Hematopoietic multipotent progenitor cell treated with erythropoietin and hydrocortisone succinate and interleukin-3 and kit ligand, for 8 days (in vitro differentiated cells): ENCODE measurements at regions not wholly inside any gene's neighbourhood (a gene's known extent, or its start where the extent isn't known, plus 50 kb on each side); places are given as distances from the start of the nearest gene placed in this dataset.
A peak's percentile ranks its signal among the peaks of the same experiment; 100 is the strongest.
"Not testable (repeated sequence)": the region's sequence is repeated elsewhere in the genome, so short reads cannot be mapped to it uniquely, and the experiment has no call there.

ENCODE experiments used
- DNase-seq: peaks from one replicate; pipeline ENCODE4 v3.0.0-alpha.2; 2015

GRCh38 chr2:12881952-12882351 is 165.2 kb downstream of the TRIB2 start:
- DNase-seq, result no peak

GRCh38 chr2:12882393-12882792 is 165.7 kb downstream of the TRIB2 start:
- DNase-seq, result no peak

GRCh38 chr2:12883906-12884305 is 167.2 kb downstream of the TRIB2 start:
- no peak for DNase-seq

GRCh38 chr2:12884713-12885282 is 168.1 kb downstream of the TRIB2 start:
- no peak for DNase-seq

- DNase-seq, result no peak
These were observed 173.3 kb downstream of the TRIB2 start for GRCh38 chr2:12890066-12890465.

- no peak for DNase-seq
These were observed 173.8 kb downstream of the TRIB2 start for GRCh38 chr2:12890481-12890991.

GRCh38 chr2:12895017-12895416 is 178.3 kb downstream of the TRIB2 start:
- DNase-seq, result no peak

GRCh38 chr2:12896318-12896982 is 179.7 kb downstream of the TRIB2 start:
- no peak for DNase-seq

GRCh38 chr2:12897181-12897580 is 180.4 kb downstream of the TRIB2 start:
- DNase-seq, result no peak

- DNase-seq, result no peak
These were observed 186.5 kb downstream of the TRIB2 start for GRCh38 chr2:12903272-12903671.

GRCh38 chr2:12910431-12910830 is 193.7 kb downstream of the TRIB2 start:
- no peak for DNase-seq

GRCh38 chr2:12915787-12916186 is 199.1 kb downstream of the TRIB2 start:
- no peak for DNase-seq

- no peak for DNase-seq
These were observed 201.6 kb downstream of the TRIB2 start for GRCh38 chr2:12918138-12918834.

GRCh38 chr2:12918835-12919445 is 202.2 kb downstream of the TRIB2 start:
- DNase-seq, result no peak

GRCh38 chr2:12921321-12921720 is 204.6 kb downstream of the TRIB2 start:
- no peak for DNase-seq

- DNase-seq, result no peak
These were observed 207.3 kb downstream of the TRIB2 start for GRCh38 chr2:12923907-12924610.

GRCh38 chr2:12926641-12927040 is 209.9 kb downstream of the TRIB2 start:
- not testable (repeated sequence) for DNase-seq

GRCh38 chr2:12928197-12928774 is 211.6 kb downstream of the TRIB2 start:
- DNase-seq, result peak; percentile 4

- no peak for DNase-seq
These were observed 212.2 kb downstream of the TRIB2 start for GRCh38 chr2:12928775-12929401.

- no peak for DNase-seq
These were observed 213.0 kb downstream of the TRIB2 start for GRCh38 chr2:12929758-12930157.

GRCh38 chr2:12930391-12930790 is 213.7 kb downstream of the TRIB2 start:
- no peak for DNase-seq

- peak; percentile 10 for DNase-seq
These were observed 214.6 kb downstream of the TRIB2 start for GRCh38 chr2:12931186-12931844.
